AG04450 (cell line): ENCODE measurements at regions not wholly inside any gene's neighbourhood (a gene's known extent, or its start where the extent isn't known, plus 50 kb on each side); places are given as distances from the start of the nearest gene placed in this dataset.

ENCODE experiments used
- CTCF ChIA-PET: fragments of 300-600, 350-600 bp; formaldehyde crosslinking; extraction: SDS; loops from one replicate; lab custom pipeline; 2022; ENCODE audit warnings: antibody characterized with exemption, inconsistent platforms; lab: Charles Lee
- POLR2A ChIA-PET: fragments of 350-600 bp; formaldehyde crosslinking; extraction: SDS; loops from one replicate; lab custom pipeline; 2021; ENCODE audit warnings: antibody characterized with exemption, inconsistent platforms; lab: Yijun Ruan, JAX
- DNase-seq: peaks from one replicate; pipeline ENCODE4 v3.0.0-alpha.2; 2011; ENCODE audit warnings: low read depth, low spot score
- H3K27ac ChIP-seq: one replicate; pipeline ENCODE4 v1.5.1; 2012; ENCODE audit warnings: low read depth, low read length, control low read depth
- H3K27me3 ChIP-seq: one replicate; pipeline ENCODE4 v1.6.0; 2012; ENCODE audit warnings: low read length; ENCODE audit not compliant: control insufficient read depth, insufficient read depth
- H3K4me3 ChIP-seq: 2 replicates; pipeline ENCODE4 v1.5.1; 2011; ENCODE audit warnings: mild to moderate bottlenecking, low read depth, low read length, control low read depth
- H3K9me3 ChIP-seq: 2 replicates; pipeline ENCODE4 v1.5.1; 2012; ENCODE audit warnings: low read length; ENCODE audit not compliant: control insufficient read depth, insufficient read depth
- TF ChIP-seq, protein P1 (sequence below): IDR thresholded peaks from 2 replicates; pipeline ENCODE4 v1.5.1; 2011; ENCODE audit warnings: low read depth, low read length, control low read depth, inconsistent platforms

DNA sequence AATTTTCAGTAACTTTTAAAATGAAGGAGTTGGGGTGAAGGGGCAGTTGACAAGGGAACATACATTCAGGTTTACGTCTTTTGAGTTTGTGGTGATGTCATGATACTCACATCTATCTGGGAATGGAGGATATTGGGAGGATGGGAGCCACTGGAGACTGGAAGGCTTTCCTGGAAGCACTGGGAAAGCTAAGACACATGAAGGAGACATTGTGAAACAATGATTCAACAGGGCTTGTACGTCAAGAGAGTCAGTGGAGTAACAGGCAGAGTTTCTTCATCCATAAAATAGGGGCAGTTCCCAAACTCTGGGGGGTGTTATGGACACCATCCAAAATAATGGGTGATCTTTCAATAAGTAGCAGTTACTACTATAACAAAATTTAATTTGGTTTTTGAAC is 572.8 kb downstream of the CCDC171 start:
- H3K27me3 ChIP-seq = no peaks in the 10 kb centered on the region
- no peak for DNase-seq
- CTCF ChIA-PET = interaction anchor here (1.2 kb wide), 1 partner anchor 252 kb away, joined by 3 read pairs; no protein-coding TSS in a partner anchor
- TF ChIP-seq, protein P1, sequence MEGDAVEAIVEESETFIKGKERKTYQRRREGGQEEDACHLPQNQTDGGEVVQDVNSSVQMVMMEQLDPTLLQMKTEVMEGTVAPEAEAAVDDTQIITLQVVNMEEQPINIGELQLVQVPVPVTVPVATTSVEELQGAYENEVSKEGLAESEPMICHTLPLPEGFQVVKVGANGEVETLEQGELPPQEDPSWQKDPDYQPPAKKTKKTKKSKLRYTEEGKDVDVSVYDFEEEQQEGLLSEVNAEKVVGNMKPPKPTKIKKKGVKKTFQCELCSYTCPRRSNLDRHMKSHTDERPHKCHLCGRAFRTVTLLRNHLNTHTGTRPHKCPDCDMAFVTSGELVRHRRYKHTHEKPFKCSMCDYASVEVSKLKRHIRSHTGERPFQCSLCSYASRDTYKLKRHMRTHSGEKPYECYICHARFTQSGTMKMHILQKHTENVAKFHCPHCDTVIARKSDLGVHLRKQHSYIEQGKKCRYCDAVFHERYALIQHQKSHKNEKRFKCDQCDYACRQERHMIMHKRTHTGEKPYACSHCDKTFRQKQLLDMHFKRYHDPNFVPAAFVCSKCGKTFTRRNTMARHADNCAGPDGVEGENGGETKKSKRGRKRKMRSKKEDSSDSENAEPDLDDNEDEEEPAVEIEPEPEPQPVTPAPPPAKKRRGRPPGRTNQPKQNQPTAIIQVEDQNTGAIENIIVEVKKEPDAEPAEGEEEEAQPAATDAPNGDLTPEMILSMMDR = no peak
- H3K9me3 ChIP-seq = peaks cover 15% of the 10 kb centered on the region
- H3K27ac ChIP-seq = no peak overlapping the region
- no peak overlapping the region for H3K4me3 ChIP-seq
- POLR2A ChIA-PET = no interaction called here

DNA sequence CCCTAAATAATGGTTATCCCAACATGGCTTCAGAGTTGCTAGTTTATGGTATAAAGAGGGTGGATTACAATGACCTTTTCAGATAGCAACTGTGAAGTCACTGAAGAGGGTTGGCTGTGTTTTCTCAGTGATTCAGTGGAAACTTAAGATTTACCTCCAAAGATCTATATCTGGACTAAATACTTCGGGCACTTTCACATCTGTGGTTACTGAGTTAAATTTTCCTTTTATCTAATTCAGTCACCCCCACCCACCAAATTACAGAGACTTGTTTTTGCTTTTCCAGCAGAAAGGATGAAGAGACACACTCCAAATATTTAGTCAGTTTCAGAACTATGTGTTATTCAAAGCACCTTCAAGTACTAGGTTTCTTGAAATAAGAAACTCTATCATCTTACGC is 573.2 kb downstream of the CCDC171 start:
- CTCF ChIA-PET = interaction anchor here (1.2 kb wide), 1 partner anchor 253 kb away, joined by 3 read pairs; no protein-coding TSS in a partner anchor
- no peak overlapping the region for H3K27ac ChIP-seq
- POLR2A ChIA-PET = no interaction called here
- H3K27me3 ChIP-seq = no peaks in the 10 kb centered on the region
- TF ChIP-seq, protein P1 = no peak
- no peak overlapping the region for H3K4me3 ChIP-seq
- DNase-seq = no peak
- peaks cover 13% of the 10 kb centered on the region for H3K9me3 ChIP-seq

DNA sequence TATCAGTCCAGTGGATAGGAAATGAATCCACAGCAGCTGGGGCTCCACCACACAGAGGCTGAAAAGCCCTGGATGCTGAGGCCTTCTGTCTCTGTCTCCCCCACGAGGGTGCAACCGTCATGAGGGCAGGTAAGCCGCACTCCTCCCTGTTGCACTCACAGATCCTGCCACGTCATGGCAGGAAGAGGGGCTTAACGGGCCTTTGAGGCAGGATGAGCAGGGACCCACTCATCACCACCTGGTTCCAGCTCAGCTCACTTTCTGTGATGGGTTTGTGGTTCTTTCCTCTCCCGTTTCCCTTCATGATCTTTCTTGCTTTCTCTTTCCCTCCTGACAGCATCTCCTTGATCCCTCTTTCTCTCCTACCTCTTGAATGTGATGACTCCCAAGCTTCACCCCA is 575.2 kb downstream of the CCDC171 start:
- TF ChIP-seq, protein P1 = no peak
- POLR2A ChIA-PET = no interaction called here
- no peak for DNase-seq
- Histone ChIP-seq H3K4me3 (no peak overlapping the region), H3K27me3 (no peaks in the 10 kb centered on the region), H3K9me3 (peaks cover 13% of the 10 kb centered on the region), H3K27ac (no peak overlapping the region)
- CTCF ChIA-PET = interaction anchor here (0.6 kb wide), 1 partner anchor 506 kb away, joined by 3 read pairs; no protein-coding TSS in a partner anchor

DNA sequence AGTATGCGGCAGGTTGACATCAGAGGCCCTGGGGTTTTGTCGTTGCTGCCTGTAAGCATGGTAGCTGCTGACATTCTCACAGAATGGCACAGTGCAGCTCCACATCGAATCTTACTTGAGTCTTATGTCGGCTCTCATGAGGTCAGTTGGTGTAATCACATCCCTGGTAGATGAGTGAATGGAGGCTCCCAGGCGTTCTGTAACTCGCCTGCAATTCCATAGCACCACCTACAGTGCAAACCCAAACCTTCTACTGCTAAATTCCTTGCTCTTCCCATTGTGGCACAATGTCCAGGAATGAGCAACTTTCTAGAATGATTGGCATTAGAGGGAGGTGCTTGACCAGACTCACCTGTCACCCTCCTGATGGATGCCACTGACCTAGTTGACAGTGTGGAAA is 578.4 kb downstream of the CCDC171 start:
- TF ChIP-seq, protein P1 = peak; percentile 47
- POLR2A ChIA-PET = no interaction called here
- no peak overlapping the region for H3K27ac ChIP-seq
- CTCF ChIA-PET = interaction anchor here (1.4 kb wide), 2 partner anchors 258 to 259 kb away, joined by 3 read pairs; no protein-coding TSS in a partner anchor
- H3K27me3 ChIP-seq = no peaks in the 10 kb centered on the region
- H3K9me3 ChIP-seq = peaks cover 16% of the 10 kb centered on the region
- DNase-seq = no peak
- no peak overlapping the region for H3K4me3 ChIP-seq

DNA sequence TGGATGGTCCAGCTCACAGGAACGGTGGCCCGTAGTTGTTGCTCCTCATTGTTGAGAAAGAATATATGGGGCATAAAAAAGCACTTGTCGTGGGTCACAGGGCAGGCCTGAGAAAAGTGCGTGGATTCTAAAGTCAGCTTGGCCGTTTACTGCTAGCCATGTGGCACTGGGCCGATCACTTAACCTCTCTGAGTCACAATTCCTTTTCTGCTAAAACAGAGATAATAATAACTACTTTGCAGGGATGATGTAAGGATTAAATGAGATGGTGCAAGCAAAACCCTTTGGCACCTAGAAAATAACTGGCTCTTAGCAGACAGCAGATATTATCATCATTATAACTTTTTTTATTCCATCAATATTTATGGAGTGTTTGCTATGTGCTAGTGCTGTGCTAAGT is 579.7 kb downstream of the CCDC171 start:
- no peak overlapping the region for H3K4me3 ChIP-seq
- no peaks in the 10 kb centered on the region for H3K27me3 ChIP-seq
- DNase-seq = no peak
- ChIA-PET POLR2A (no interaction called here), CTCF (interaction anchor here (1.4 to 2.4 kb wide), 2 partner anchors 9 to 259 kb away, joined by 3 to 7 read pairs; no protein-coding TSS in a partner anchor)
- no peak overlapping the region for H3K27ac ChIP-seq
- peaks cover 16% of the 10 kb centered on the region for H3K9me3 ChIP-seq
- TF ChIP-seq, protein P1 = no peak
